HG02588 (cell line): ENCODE measurements at regions not wholly inside any gene's neighbourhood (a gene's known extent, or its start where the extent isn't known, plus 50 kb on each side); places are given as distances from the start of the nearest gene placed in this dataset.

ENCODE experiments used
- ATAC-seq: cut with Tn5 transposase; IDR thresholded peaks from one replicate; pipeline ENCODE4 v1.9.1; 2021; ENCODE audit warnings: mild to moderate bottlenecking, moderate library complexity; ENCODE audit not compliant: unreplicated experiment

DNA sequence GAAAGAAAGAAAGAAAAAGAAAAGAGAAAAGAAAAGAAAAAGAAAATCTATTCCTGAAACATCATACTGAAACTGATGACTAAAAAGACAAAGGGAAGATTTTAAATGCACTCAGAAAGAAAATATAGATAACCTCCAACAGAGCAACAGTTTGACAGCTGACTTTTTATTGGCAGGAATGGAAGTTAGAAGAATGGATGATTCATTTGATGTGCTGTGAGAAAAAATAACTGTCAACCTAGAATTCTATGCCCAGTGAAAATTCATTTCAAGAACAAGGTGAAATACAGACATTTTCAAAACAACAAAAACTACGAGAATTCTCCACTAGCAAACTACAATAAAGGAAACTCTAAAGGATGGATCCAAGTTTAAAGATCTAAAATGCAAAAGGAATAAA, 50.5 kb upstream of the HSPA12A start:
- no peak for ATAC-seq

DNA sequence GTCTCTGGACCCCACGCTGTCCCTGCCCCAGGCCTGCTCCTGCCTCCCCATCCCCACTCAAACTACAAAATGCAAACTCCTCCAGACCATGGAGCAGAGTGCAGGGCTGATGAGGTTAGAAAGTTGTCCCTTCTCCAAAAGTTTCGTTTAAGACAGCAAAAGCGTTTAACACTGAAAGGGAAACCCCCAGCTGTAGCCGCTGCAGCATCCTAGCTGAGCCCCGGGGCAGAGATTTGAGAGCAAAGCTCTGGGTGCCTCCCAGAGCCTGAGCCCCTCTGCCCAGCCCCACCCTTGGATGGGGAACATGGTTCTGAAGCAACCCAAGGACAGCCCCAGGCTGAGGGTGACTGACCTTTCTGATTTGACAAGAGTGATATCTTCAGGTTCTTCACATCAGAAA, 52.8 kb upstream of the ENO4 start:
- ATAC-seq = no peak

DNA sequence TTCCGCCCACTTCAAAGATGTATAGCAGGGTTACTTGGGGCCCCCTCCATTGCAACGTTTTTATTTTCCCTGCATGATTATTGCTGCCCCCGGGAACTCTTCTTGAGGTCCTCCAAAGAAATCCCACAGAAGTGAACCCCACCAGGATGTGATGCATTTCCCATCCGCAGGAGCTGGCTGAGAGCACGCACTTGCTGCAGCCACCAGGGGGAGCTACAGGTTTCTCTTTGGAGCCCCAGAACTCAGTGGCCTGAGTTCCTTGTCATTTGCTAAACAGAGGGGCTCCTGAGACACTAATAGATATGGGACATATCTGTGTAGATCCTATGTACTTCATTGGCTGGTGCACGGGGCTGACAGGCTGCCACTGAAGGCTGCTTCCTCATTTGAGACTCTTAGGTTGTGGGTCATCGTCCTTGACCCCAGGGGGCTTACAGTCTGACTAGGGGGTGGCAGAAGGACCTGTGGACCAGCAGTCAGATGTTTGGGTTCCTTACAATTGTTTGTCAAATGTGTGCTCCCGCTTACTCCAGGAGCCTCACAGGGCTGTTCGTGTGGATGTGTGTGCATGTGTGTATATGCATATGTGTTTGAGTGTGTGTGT, 52.3 kb upstream of the ENO4 start:
- peak; percentile 59 for ATAC-seq

DNA sequence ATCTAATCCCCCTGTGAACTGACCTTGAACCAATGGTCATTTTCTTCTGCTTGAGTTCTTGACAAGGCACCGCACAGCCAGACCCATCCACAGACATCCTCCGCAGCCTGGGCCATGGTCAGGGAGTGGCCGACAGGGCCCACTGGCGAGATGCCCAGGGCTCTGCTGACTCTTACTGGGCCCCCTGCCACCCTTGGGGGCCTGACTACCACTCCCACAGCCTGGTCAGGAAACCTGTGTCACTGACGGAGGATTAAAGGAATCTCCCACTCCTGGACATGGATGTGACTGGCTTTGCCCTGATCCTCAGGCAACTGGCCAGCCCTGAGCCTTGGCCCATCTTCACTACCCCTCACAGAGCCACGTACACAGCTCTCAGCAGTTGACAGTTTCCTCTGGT, 50.4 kb upstream of the ENO4 start:
- ATAC-seq = no peak
